Neural cell (in vitro differentiated cells): ENCODE measurements at regions not wholly inside any gene's neighbourhood (a gene's known extent, or its start where the extent isn't known, plus 50 kb on each side); places are given as distances from the start of the nearest gene placed in this dataset.

Experiments used
- H2AFZ ChIP-seq: fragments of 200-600, 300-800 bp; sonication (generic), shearing (Covaris generic); 2 replicates; pipeline ENCODE4 v1.6.0; 2014; ENCODE audit warnings: low read depth, mild to moderate bottlenecking, antibody characterized with exemption, low read length, moderate library complexity
- H3F3A ChIP-seq: fragments of 200-600 bp; shearing (Covaris generic); 2 replicates; pipeline ENCODE4 v1.6.1; 2016; ENCODE audit warnings: mild to moderate bottlenecking, moderate library complexity, mixed read lengths, antibody characterized with exemption, low read length; ENCODE audit not compliant: insufficient read depth, poor library complexity, severe bottlenecking
- H3K27ac ChIP-seq: fragments of 200-600, 300-800 bp; sonication (generic), shearing (Covaris generic); 2 replicates; pipeline ENCODE4 v1.5.1; 2014; ENCODE audit warnings: mild to moderate bottlenecking, low read length, moderate library complexity
- H3K27me3 ChIP-seq: fragments of 300-800, 200-600 bp; sonication (generic), shearing (Covaris generic); 2 replicates; pipeline ENCODE4 v1.6.0; 2014; ENCODE audit warnings: mild to moderate bottlenecking, low read depth, low read length, moderate library complexity; ENCODE audit not compliant: insufficient read depth
- H3K36me3 ChIP-seq: fragments of 300-800, 200-600 bp; sonication (generic), shearing (Covaris generic); 2 replicates; pipeline ENCODE4 v1.5.1; 2014; ENCODE audit warnings: mild to moderate bottlenecking, antibody characterized with exemption, low read length, moderate library complexity; ENCODE audit not compliant: insufficient read depth
- H3K4me2 ChIP-seq: fragments of 300-800, 200-600 bp; sonication (generic), shearing (Covaris generic); 2 replicates; pipeline ENCODE4 v1.6.0; 2014; ENCODE audit warnings: mild to moderate bottlenecking, low read length
- H3K4me3 ChIP-seq: fragments of 300-800, 200-600 bp; sonication (generic), shearing (Covaris generic); 2 replicates; pipeline ENCODE4 v1.5.1; 2014; ENCODE audit warnings: mild to moderate bottlenecking, low read length, moderate library complexity
- H3K79me2 ChIP-seq: fragments of 200-600 bp; shearing (Covaris generic); replicated peaks from 2 replicates; pipeline ENCODE4 v1.6.0; 2014; ENCODE audit warnings: mild to moderate bottlenecking, low read length, moderate library complexity; ENCODE audit not compliant: insufficient read depth
- H3K9ac ChIP-seq: fragments of 300-800, 200-600 bp; sonication (generic), shearing (Covaris generic); 2 replicates; pipeline ENCODE4 v1.6.1; 2016; ENCODE audit warnings: mild to moderate bottlenecking, low read length, mixed read lengths
- H3K9me2 ChIP-seq: fragments of 200-600 bp; shearing (Covaris generic); 2 replicates; pipeline ENCODE4 v1.6.1; 2016; ENCODE audit warnings: mild to moderate bottlenecking, low read length, mixed read lengths; ENCODE audit not compliant: insufficient read depth
- H3K9me3 ChIP-seq: fragments of 200-600, 300-800 bp; sonication (generic), shearing (Covaris generic); 2 replicates; pipeline ENCODE4 v1.6.1; 2016; ENCODE audit warnings: mild to moderate bottlenecking, mixed run types, low read length, moderate library complexity, mixed read lengths
- H4K20me1 ChIP-seq: fragments of 200-600 bp; shearing (Covaris generic); 2 replicates; pipeline ENCODE4 v1.6.1; 2016; ENCODE audit warnings: mild to moderate bottlenecking, mixed run types; ENCODE audit not compliant: insufficient read depth
- CTCF ChIP-seq: fragments of 450-650 bp; IDR thresholded peaks from 2 replicates; pipeline ENCODE4 v1.5.1; 2014; ENCODE audit warnings: antibody characterized with exemption, mild to moderate bottlenecking, moderate library complexity; ENCODE audit not compliant: poor library complexity, severe bottlenecking
- EP300 ChIP-seq: fragments of 450-650 bp; conservative IDR thresholded peaks from 2 replicates; pipeline ENCODE4 v1.6.1; 2014; ENCODE audit warnings: antibody characterized with exemption, mild to moderate bottlenecking, moderate library complexity; ENCODE audit not compliant: poor library complexity, severe bottlenecking
- EZH2 ChIP-seq: fragments of 200-600, 300-800 bp; shearing (Covaris generic), sonication (generic); IDR thresholded peaks from 2 replicates; pipeline ENCODE4 v1.6.1; 2014; ENCODE audit warnings: antibody characterized with exemption, low read length, borderline replicate concordance, mild to moderate bottlenecking; ENCODE audit not compliant: insufficient read depth, poor library complexity, severe bottlenecking
- MXI1 ChIP-seq: fragments of 450-650 bp; conservative IDR thresholded peaks from 2 replicates; pipeline ENCODE4 v1.6.1; 2014; ENCODE audit warnings: antibody characterized with exemption, mild to moderate bottlenecking; ENCODE audit not compliant: poor library complexity, severe bottlenecking
- POLR2AphosphoS5 ChIP-seq: IDR thresholded peaks from 2 replicates; pipeline ENCODE4 v1.6.1; 2012
- RAD21 ChIP-seq: fragments of 450-650 bp; conservative IDR thresholded peaks from 2 replicates; pipeline ENCODE4 v1.6.1; 2014; ENCODE audit warnings: antibody characterized with exemption, mild to moderate bottlenecking, moderate library complexity
- REST ChIP-seq: IDR thresholded peaks from 2 replicates; pipeline ENCODE4 v1.6.1; 2012; ENCODE audit warnings: borderline replicate concordance
- SMC3 ChIP-seq: fragments of 450-650 bp; conservative IDR thresholded peaks from 2 replicates; pipeline ENCODE4 v1.6.1; 2014; ENCODE audit warnings: antibody characterized with exemption, mild to moderate bottlenecking, moderate library complexity; ENCODE audit not compliant: poor library complexity
- TAF1 ChIP-seq: IDR thresholded peaks from 2 replicates; pipeline ENCODE4 v1.6.1; 2012; ENCODE audit warnings: low read depth

GRCh38 chr10:3969876-3970666 lies 185.1 kb upstream of the KLF6 start:
- TF ChIP-seq RAD21: no peak
- TF ChIP-seq SMC3: no peak
- TF ChIP-seq CTCF: no peak
- no peak for TF ChIP-seq TAF1
- TF ChIP-seq MXI1: no peak
- TF ChIP-seq POLR2AphosphoS5: no peak
- TF ChIP-seq REST: no peak
- TF ChIP-seq EZH2: no peak
- TF ChIP-seq EP300: no peak
- H3K36me3 ChIP-seq: no peaks in the 10 kb centered on the region
- no peak overlapping the region for H3K4me2 ChIP-seq
- no peaks in the 10 kb centered on the region for H3K9me3 ChIP-seq
- H3K9ac ChIP-seq: no peak overlapping the region
- no peaks in the 10 kb centered on the region for H4K20me1 ChIP-seq
- no peak overlapping the region for H3K4me3 ChIP-seq
- H3F3A ChIP-seq: no peaks in the 10 kb centered on the region
- no peak overlapping the region for H3K27ac ChIP-seq
- H3K27me3 ChIP-seq: no peaks in the 10 kb centered on the region
- H3K9me2 ChIP-seq: no peaks in the 10 kb centered on the region
- no peak overlapping the region for H2AFZ ChIP-seq
- H3K79me2 ChIP-seq: no peaks in the 10 kb centered on the region

GRCh38 chr10:3968727-3969126 lies 183.7 kb upstream of the KLF6 start:
- no peak for TF ChIP-seq CTCF
- TF ChIP-seq EZH2: no peak
- TF ChIP-seq SMC3: no peak
- TF ChIP-seq EP300: no peak
- no peak for TF ChIP-seq REST
- no peak for TF ChIP-seq TAF1
- no peak for TF ChIP-seq RAD21
- TF ChIP-seq MXI1: no peak
- no peak for TF ChIP-seq POLR2AphosphoS5
- Histone ChIP-seq H3K79me2 (no peaks in the 10 kb centered on the region), H3K27ac (no peak overlapping the region), H2AFZ (no peak overlapping the region), H3K9me3 (no peaks in the 10 kb centered on the region), H3K9ac (no peak overlapping the region), H3K36me3 (no peaks in the 10 kb centered on the region), H3K9me2 (no peaks in the 10 kb centered on the region), H3F3A (no peaks in the 10 kb centered on the region), H3K27me3 (no peaks in the 10 kb centered on the region), H3K4me2 (no peak overlapping the region), H4K20me1 (no peaks in the 10 kb centered on the region), H3K4me3 (no peak overlapping the region)
